PC-9 (cell line): ENCODE measurements at regions not wholly inside any gene's neighbourhood (a gene's known extent, or its start where the extent isn't known, plus 50 kb on each side); places are given as distances from the start of the nearest gene placed in this dataset.

ENCODE experiments used
- CTCF ChIP-seq: fragments of 200-600 bp; sonication (generic); conservative IDR thresholded peaks from 2 replicates; pipeline ENCODE4 v1.6.1; 2017; ENCODE audit warnings: mixed run types, antibody characterized with exemption, mild to moderate bottlenecking, moderate library complexity
- EZH2 ChIP-seq: fragments of 200-600 bp; sonication (generic); IDR thresholded peaks from 2 replicates; pipeline ENCODE4 v1.8.0; 2017; ENCODE audit warnings: antibody characterized with exemption, low read depth

- TF ChIP-seq CTCF (no peak), EZH2 (no peak)
Observed at GRCh38 chr10:3533296-3533695, 251.7 kb downstream of the KLF6 start.
